GM12873 (cell line): ENCODE measurements at regions not wholly inside any gene's neighbourhood (a gene's known extent, or its start where the extent isn't known, plus 50 kb on each side); places are given as distances from the start of the nearest gene placed in this dataset.

Experiments used
- TF ChIP-seq, protein P1 (sequence below): IDR thresholded peaks from 2 replicates; pipeline ENCODE4 v1.5.1; 2012; ENCODE audit warnings: low read depth, mild to moderate bottlenecking, moderate library complexity, low read length, control low read depth; ENCODE audit not compliant: insufficient read depth; ENCODE audit errors: missing control alignments

GRCh38 chr6:108795122-108795521 lies 53.1 kb upstream of the ARMC2 start:
- TF ChIP-seq, protein P1, sequence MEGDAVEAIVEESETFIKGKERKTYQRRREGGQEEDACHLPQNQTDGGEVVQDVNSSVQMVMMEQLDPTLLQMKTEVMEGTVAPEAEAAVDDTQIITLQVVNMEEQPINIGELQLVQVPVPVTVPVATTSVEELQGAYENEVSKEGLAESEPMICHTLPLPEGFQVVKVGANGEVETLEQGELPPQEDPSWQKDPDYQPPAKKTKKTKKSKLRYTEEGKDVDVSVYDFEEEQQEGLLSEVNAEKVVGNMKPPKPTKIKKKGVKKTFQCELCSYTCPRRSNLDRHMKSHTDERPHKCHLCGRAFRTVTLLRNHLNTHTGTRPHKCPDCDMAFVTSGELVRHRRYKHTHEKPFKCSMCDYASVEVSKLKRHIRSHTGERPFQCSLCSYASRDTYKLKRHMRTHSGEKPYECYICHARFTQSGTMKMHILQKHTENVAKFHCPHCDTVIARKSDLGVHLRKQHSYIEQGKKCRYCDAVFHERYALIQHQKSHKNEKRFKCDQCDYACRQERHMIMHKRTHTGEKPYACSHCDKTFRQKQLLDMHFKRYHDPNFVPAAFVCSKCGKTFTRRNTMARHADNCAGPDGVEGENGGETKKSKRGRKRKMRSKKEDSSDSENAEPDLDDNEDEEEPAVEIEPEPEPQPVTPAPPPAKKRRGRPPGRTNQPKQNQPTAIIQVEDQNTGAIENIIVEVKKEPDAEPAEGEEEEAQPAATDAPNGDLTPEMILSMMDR: no peak

GRCh38 chr6:108795814-108796213 lies 52.4 kb upstream of the ARMC2 start:
- TF ChIP-seq, protein P1: no peak

DNA sequence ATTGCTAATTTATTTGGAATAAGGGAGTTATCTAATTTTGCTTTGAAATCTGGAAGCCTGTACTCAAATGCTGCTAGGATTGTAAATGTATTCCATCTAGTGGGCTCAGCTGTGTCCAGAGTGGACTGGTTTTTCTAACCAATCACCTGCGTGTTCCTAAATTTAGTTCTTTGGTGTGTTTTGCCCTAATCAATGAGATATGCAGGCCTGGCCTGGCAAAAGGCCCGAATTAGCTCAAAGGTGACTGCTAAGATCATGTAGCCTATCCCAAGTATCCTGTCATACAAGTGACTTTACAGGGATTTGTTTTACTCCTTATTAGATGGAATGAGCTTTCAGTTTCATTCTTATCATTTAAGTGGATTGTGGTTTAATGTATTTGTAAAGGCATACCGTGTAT lies 51.3 kb upstream of the ARMC2 start:
- TF ChIP-seq, protein P1: no peak

DNA sequence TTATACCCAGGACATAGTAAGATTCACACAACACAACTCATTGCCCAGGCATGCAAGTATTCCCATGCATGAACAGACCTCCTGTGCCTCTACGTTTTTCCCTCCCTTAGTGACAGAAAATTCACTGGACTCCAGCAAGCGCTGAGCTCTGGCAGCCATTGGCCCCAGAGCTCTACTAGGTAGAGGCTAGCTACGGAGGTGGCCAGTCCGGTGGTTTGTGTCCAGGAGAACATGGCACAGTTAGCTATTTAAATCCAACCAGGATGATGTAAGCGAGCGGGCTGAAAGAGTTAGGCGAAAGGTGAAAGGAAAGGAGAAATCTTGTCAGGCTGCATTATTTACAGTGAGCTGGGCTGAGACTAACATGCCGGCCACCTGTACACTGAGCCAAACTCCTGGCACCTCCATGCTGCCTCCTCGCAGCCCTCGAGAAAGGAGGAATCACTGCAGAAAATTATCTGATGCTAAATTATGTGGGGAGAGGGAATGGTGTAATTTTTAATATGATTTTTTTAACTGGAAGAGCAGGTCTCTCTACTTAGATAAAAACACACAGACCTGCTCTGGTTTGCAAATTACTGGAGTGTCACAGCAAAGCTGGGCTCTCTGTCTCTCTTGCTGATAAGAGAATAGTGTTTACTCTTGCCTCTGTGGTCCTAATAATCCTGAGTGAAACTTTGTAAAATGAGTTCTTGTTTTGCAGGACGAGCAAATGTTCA lies 50.1 kb upstream of the ARMC2 start:
- TF ChIP-seq, protein P1: no peak
